A549 (cell line): ENCODE measurements at regions not wholly inside any gene's neighbourhood (a gene's known extent, or its start where the extent isn't known, plus 50 kb on each side); places are given as distances from the start of the nearest gene placed in this dataset.

Experiments used
- ATAC-seq, 2 experiments: fragments of 200-7000 bp in 1 of 2; fragments of >200 bp in 1 of 2; cut with Nextera tagmentation in 1 of 2; cut with Tn5 transposase in 1 of 2; 3 replicates each; pipeline versions ENCODE4 v1.8.0 to v1.9.1; 2018 to 2020; ENCODE audit warnings: mild to moderate bottlenecking in 1 of 2, moderate library complexity in 1 of 2
- CTCF ChIA-PET: fragments of 300-600 bp; sonication (Branson Sonifier 250); formaldehyde crosslinking; extraction: SDS; loops from one replicate; lab custom pipeline; 2021; ENCODE audit warnings: antibody characterized with exemption, inconsistent platforms; lab: Yijun Ruan, JAX
- POLR2A ChIA-PET: fragments of 350-600 bp; formaldehyde crosslinking; extraction: SDS; loops from one replicate; lab custom pipeline; 2021; ENCODE audit warnings: antibody characterized with exemption, inconsistent platforms; lab: Yijun Ruan, JAX
- DNase-seq, 2 experiments: peaks; one replicate each; pipeline versions ENCODE4 v3.0.0 to v3.0.0-alpha.2; 2011 to 2016; ENCODE audit warnings: low read depth in 1 of 2, low spot score in 1 of 2
- FAIRE-seq: peaks from 2 replicates; lab custom pipeline; 2011; peaks lifted over from hg19 to GRCh38; lab: Jason Lieb, UNC
- H3K27ac ChIP-seq, 2 experiments: fragments of >200 bp; sonication (Bioruptor Twin); formaldehyde crosslinking; 3 replicates each; pipeline ENCODE4 v1.5.1; 2016 to 2017
- H3K4me1 ChIP-seq: fragments of >200 bp; sonication (Bioruptor Twin); formaldehyde crosslinking; 3 replicates; pipeline ENCODE4 v1.6.1; 2016
- H3K4me2 ChIP-seq: fragments of >200 bp; sonication (Bioruptor Twin); formaldehyde crosslinking; 3 replicates; pipeline ENCODE4 v1.6.1; 2016
- H3K4me3 ChIP-seq: fragments of >200 bp; sonication (Bioruptor Twin); formaldehyde crosslinking; 3 replicates; pipeline ENCODE4 v1.5.1; 2016
- H3K9me3 ChIP-seq: fragments of >200 bp; sonication (Bioruptor Twin); formaldehyde crosslinking; 3 replicates; pipeline ENCODE4 v1.6.1; 2016
- CBX2 ChIP-seq: fragments of 200-600 bp; sonication (generic); IDR thresholded peaks from 2 replicates; pipeline ENCODE4 v1.6.1; 2016; ENCODE audit warnings: low read depth, mild to moderate bottlenecking, borderline replicate concordance
- CHD2 ChIP-seq: fragments of 150-350 bp; IDR thresholded peaks from 2 replicates; pipeline ENCODE4 v1.6.1; 2014; ENCODE audit warnings: low read length; ENCODE audit not compliant: partially characterized antibody
- EP300 ChIP-seq, 2 experiments: fragments of >200 bp; sonication (Bioruptor Twin); formaldehyde crosslinking; IDR thresholded peaks; 2 replicates in 1 of 2; 3 replicates in 1 of 2; pipeline ENCODE4 v1.6.1; 2016 to 2017
- ESRRA ChIP-seq: fragments of 150-350 bp; IDR thresholded peaks from 2 replicates; pipeline ENCODE4 v1.6.1; 2014; ENCODE audit warnings: mild to moderate bottlenecking, low read length, borderline replicate concordance
- FOXS1 ChIP-seq: fragments of 250-450 bp; sonication (Bioruptor Pico); IDR thresholded peaks from 2 replicates; pipeline ENCODE4 v1.5.0; 2020; ENCODE audit warnings: mild to moderate bottlenecking, moderate library complexity
- HDAC2 ChIP-seq: fragments of 200-600 bp; sonication (generic); IDR thresholded peaks from 2 replicates; pipeline ENCODE4 v1.6.1; 2016
- HEYL ChIP-seq: fragments of 250-450 bp; sonication (Bioruptor Pico); IDR thresholded peaks from 2 replicates; pipeline ENCODE4 v1.8.0; 2021; ENCODE audit warnings: mild to moderate bottlenecking, moderate library complexity
- HOXA7 ChIP-seq: fragments of 250-450 bp; sonication (Bioruptor Pico); IDR thresholded peaks from 2 replicates; pipeline ENCODE4 v1.5.0; 2020; ENCODE audit warnings: mild to moderate bottlenecking, moderate library complexity
- HOXB13 ChIP-seq: fragments of 250-450 bp; sonication (Bioruptor Pico); IDR thresholded peaks from 2 replicates; pipeline ENCODE4 v1.5.0; 2020; ENCODE audit warnings: low read depth, mild to moderate bottlenecking, moderate library complexity
- JUN ChIP-seq, 2 experiments: fragments of >200 bp; sonication (Bioruptor Twin); formaldehyde crosslinking; IDR thresholded peaks; 2 replicates in 1 of 2; 3 replicates in 1 of 2; pipeline ENCODE4 v1.6.1; 2016 to 2017
- JUNB ChIP-seq: fragments of >200 bp; sonication (Bioruptor Twin); formaldehyde crosslinking; IDR thresholded peaks from 2 replicates; pipeline ENCODE4 v1.6.1; 2016
- MAFK ChIP-seq: fragments of 450-650 bp; IDR thresholded peaks from 2 replicates; pipeline ENCODE4 v1.6.1; 2014; ENCODE audit not compliant: partially characterized antibody
- MAZ ChIP-seq: fragments of 150-350 bp; IDR thresholded peaks from 2 replicates; pipeline ENCODE4 v1.6.1; 2014; ENCODE audit warnings: antibody characterized with exemption, low read depth, low read length, borderline replicate concordance
- MYC ChIP-seq: IDR thresholded peaks from 2 replicates; pipeline ENCODE4 v1.6.1; 2012; ENCODE audit warnings: mild to moderate bottlenecking, inconsistent platforms, low read length, improper control_type of control experiment, borderline replicate concordance
- NR3C1 ChIP-seq: fragments of >200 bp; sonication (Bioruptor Twin); formaldehyde crosslinking; IDR thresholded peaks from 3 replicates; pipeline ENCODE4 v1.6.1; 2017
- RAD21 ChIP-seq, 2 experiments: fragments of >200 bp in 1 of 2; sonication (Bioruptor Twin) in 1 of 2; formaldehyde crosslinking in 1 of 2; IDR thresholded peaks in 1 of 2; conservative IDR thresholded peaks in 1 of 2; 2 replicates in 1 of 2; 3 replicates in 1 of 2; pipeline ENCODE4 v1.6.1; 2012 to 2018; ENCODE audit warnings: inconsistent platforms in 1 of 2
- RARB ChIP-seq: fragments of 250-450 bp; sonication (Bioruptor Pico); IDR thresholded peaks from 2 replicates; pipeline ENCODE4 v1.8.0; 2021; ENCODE audit warnings: mild to moderate bottlenecking, moderate library complexity
- RCOR1 ChIP-seq: fragments of 150-350 bp; IDR thresholded peaks from 2 replicates; pipeline ENCODE4 v1.6.1; 2014; ENCODE audit warnings: antibody characterized with exemption, low read length, low read depth
- SMC3 ChIP-seq: fragments of >200 bp; sonication (Bioruptor Twin); formaldehyde crosslinking; IDR thresholded peaks from 3 replicates; pipeline ENCODE4 v1.6.1; 2018; ENCODE audit warnings: inconsistent platforms
- SREBF2 ChIP-seq: fragments of 450-650 bp; IDR thresholded peaks from 2 replicates; pipeline ENCODE4 v1.6.1; 2014; ENCODE audit warnings: mild to moderate bottlenecking, moderate library complexity
- TFCP2L1 ChIP-seq: fragments of 250-450 bp; sonication (Bioruptor Pico); IDR thresholded peaks from 2 replicates; pipeline ENCODE4 v1.5.0; 2021; ENCODE audit warnings: mild to moderate bottlenecking
- TP53 ChIP-seq: fragments of 250-450 bp; sonication (Bioruptor Pico); IDR thresholded peaks from 2 replicates; pipeline ENCODE4 v1.5.0; 2021; ENCODE audit warnings: mild to moderate bottlenecking, moderate library complexity
- ZFP36 ChIP-seq: fragments of 450-650 bp; IDR thresholded peaks from 2 replicates; pipeline ENCODE4 v1.6.1; 2014; ENCODE audit warnings: borderline replicate concordance; ENCODE audit not compliant: partially characterized antibody
- ZSCAN20 ChIP-seq: fragments of 250-450 bp; sonication (Bioruptor Pico); IDR thresholded peaks from 2 replicates; pipeline ENCODE4 v1.8.0; 2022; ENCODE audit warnings: mild to moderate bottlenecking, moderate library complexity
- WGBS: methylation state at CpG from one replicate; pipeline ENCODE4 v1.1.6; 2017; ENCODE audit errors: missing lambda C conversion rate; 5-methylcytosine and 5-hydroxymethylcytosine counted together
- TF ChIP-seq, protein P1 (sequence below): IDR thresholded peaks from 2 replicates; pipeline ENCODE4 v1.6.1; 2012; ENCODE audit warnings: low read depth, borderline replicate concordance
- TF ChIP-seq, protein P2 (sequence below): IDR thresholded peaks from 2 replicates; pipeline ENCODE4 v1.6.1; 2012
- TF ChIP-seq, protein P3 (sequence below): fragments of >200 bp; sonication (Bioruptor Twin); formaldehyde crosslinking; IDR thresholded peaks from 3 replicates; pipeline ENCODE4 v1.5.1; 2016
- TF ChIP-seq, protein P4 (sequence below): fragments of >200 bp; sonication (Bioruptor Twin); formaldehyde crosslinking; IDR thresholded peaks from 2 replicates; pipeline ENCODE4 v1.6.1; 2016
- TF ChIP-seq, protein P5 (sequence below): fragments of 150-350 bp; IDR thresholded peaks from 2 replicates; pipeline ENCODE4 v1.6.1; 2014; ENCODE audit warnings: low read depth, mild to moderate bottlenecking, low read length

DNA sequence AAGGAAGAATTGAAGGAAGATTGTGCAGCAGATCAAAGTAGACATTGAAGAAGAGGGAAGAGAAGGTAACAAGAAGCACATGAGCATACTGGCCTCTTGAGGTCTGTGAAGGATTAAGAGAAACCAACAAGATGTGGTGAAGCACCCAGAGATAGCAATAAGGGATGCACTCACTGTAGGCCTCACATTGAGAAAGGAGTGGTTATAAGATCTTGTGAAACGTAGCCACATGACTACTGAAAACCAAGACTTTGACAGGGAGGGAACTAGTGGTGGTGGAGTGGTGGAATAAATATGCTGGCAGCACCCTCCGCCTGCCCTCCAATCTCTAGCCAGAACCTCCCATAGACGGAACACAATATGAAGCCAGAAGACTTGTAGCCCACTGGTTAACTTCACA lies 651.2 kb downstream of the DIPK2A start (continued):
- TF ChIP-seq, protein P1, sequence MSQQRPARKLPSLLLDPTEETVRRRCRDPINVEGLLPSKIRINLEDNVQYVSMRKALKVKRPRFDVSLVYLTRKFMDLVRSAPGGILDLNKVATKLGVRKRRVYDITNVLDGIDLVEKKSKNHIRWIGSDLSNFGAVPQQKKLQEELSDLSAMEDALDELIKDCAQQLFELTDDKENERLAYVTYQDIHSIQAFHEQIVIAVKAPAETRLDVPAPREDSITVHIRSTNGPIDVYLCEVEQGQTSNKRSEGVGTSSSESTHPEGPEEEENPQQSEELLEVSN, result no peak
- TF ChIP-seq SREBF2 (no peak), HDAC2 (no peak), EP300 (IDR thresholded peaks at IDR 0.05) (no peak), FOXS1 (CRISPR knock-in tag) (no peak)
- TF ChIP-seq, protein P2, sequence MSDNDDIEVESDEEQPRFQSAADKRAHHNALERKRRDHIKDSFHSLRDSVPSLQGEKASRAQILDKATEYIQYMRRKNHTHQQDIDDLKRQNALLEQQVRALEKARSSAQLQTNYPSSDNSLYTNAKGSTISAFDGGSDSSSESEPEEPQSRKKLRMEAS, result no peak

DNA sequence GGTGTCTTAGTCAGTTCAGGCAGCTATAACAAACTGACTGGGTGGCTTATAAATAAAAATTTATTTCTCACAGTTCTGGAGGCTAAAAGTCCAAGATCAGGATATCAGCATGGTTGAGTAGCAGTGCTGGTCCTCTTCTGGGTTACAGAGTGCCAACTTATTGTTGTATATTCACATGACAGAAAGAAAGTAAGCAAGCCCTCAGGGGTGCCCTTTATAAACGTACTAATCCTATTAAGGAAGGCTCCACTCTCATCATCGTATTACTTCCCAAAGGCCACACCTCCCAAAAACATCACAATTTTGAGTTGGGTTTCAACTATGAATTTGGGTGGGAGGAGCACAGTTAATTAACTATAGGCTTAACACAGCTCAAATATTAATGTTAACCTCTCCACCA lies 653.0 kb downstream of the DIPK2A start:
- 0% methylated on average over 2 of the region's 2 CpGs for WGBS
- Histone ChIP-seq H3K27ac (no peak overlapping the region), H3K4me3 (no peak overlapping the region), H3K4me1 (no peaks in the 10 kb centered on the region), H3K9me3 (no peaks in the 10 kb centered on the region), H3K4me2 (no peak overlapping the region)
- CTCF ChIA-PET, result no interaction called here
- POLR2A ChIA-PET, result no interaction called here
- DNase-seq, result no peak
- TF ChIP-seq NR3C1, result no peak
- no peak for TF ChIP-seq JUN (IDR thresholded peaks at IDR 0.05)
- no peak for TF ChIP-seq MYC
- TF ChIP-seq, protein P3, sequence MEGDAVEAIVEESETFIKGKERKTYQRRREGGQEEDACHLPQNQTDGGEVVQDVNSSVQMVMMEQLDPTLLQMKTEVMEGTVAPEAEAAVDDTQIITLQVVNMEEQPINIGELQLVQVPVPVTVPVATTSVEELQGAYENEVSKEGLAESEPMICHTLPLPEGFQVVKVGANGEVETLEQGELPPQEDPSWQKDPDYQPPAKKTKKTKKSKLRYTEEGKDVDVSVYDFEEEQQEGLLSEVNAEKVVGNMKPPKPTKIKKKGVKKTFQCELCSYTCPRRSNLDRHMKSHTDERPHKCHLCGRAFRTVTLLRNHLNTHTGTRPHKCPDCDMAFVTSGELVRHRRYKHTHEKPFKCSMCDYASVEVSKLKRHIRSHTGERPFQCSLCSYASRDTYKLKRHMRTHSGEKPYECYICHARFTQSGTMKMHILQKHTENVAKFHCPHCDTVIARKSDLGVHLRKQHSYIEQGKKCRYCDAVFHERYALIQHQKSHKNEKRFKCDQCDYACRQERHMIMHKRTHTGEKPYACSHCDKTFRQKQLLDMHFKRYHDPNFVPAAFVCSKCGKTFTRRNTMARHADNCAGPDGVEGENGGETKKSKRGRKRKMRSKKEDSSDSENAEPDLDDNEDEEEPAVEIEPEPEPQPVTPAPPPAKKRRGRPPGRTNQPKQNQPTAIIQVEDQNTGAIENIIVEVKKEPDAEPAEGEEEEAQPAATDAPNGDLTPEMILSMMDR, result no peak
- TF ChIP-seq, protein P1, result no peak
- TF ChIP-seq HOXA7 (CRISPR knock-in tag), result no peak
- TF ChIP-seq MAZ, result no peak
- no peak for TF ChIP-seq CHD2
- TF ChIP-seq ZFP36, result no peak
- TF ChIP-seq SREBF2, result no peak
- no peak for TF ChIP-seq HEYL (CRISPR knock-in tag)
- TF ChIP-seq TP53 (CRISPR knock-in tag), result no peak
- no peak for TF ChIP-seq HDAC2
- no peak for TF ChIP-seq JUNB
- TF ChIP-seq HOXB13, result no peak
- no peak for TF ChIP-seq RARB (CRISPR knock-in tag)
- TF ChIP-seq MAFK, result no peak
- TF ChIP-seq ESRRA, result no peak
- no peak for ATAC-seq
- FAIRE-seq, result no peak

DNA sequence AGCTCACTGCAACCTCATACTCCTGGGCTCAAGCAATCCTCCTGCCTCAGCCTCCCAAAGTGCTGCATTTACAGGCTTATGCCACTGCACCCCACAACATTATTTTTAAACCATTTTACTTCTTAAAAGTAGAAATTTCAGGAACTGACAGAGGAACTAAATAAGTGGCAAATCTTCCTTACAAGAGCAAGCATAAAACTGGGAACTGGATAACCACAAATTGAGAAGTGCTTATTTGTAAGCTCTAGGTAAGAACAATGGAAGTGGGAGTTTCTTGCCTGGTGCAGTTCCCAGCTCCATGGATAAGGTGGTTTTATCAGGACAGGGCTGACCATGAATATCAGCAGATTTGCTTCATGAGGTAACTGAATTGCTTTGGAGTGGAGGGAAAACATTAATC lies 655.2 kb downstream of the DIPK2A start:
- no peak overlapping the region for H3K4me2 ChIP-seq
- H3K4me3 ChIP-seq, result no peak overlapping the region
- ATAC-seq (no peak), FAIRE-seq (no peak), DNase-seq (no peak)
- ChIA-PET CTCF (no interaction called here), POLR2A (no interaction called here)
- H3K27ac ChIP-seq, result no peak overlapping the region
- H3K4me1 ChIP-seq, result no peaks in the 10 kb centered on the region
- H3K9me3 ChIP-seq, result no peaks in the 10 kb centered on the region
- TF ChIP-seq FOXS1 (CRISPR knock-in tag) (no peak), TP53 (CRISPR knock-in tag) (no peak), SMC3 (no peak), ZSCAN20 (CRISPR knock-in tag) (no peak), CHD2 (no peak), MAFK (no peak), HOXB13 (no peak), JUNB (no peak), CBX2 (no peak), RCOR1 (no peak), TFCP2L1 (no peak), RAD21 (conservative IDR thresholded peaks at IDR 0.05 in 1 of 2, IDR thresholded peaks at IDR 0.05 in 1 of 2) (no peak)
- TF ChIP-seq, protein P4, sequence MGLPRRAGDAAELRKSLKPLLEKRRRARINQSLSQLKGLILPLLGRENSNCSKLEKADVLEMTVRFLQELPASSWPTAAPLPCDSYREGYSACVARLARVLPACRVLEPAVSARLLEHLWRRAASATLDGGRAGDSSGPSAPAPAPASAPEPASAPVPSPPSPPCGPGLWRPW, result no peak
- TF ChIP-seq, protein P5, sequence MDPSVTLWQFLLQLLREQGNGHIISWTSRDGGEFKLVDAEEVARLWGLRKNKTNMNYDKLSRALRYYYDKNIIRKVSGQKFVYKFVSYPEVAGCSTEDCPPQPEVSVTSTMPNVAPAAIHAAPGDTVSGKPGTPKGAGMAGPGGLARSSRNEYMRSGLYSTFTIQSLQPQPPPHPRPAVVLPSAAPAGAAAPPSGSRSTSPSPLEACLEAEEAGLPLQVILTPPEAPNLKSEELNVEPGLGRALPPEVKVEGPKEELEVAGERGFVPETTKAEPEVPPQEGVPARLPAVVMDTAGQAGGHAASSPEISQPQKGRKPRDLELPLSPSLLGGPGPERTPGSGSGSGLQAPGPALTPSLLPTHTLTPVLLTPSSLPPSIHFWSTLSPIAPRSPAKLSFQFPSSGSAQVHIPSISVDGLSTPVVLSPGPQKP, result no peak
- TF ChIP-seq, protein P3, result no peak
